GM12865 (cell line): ENCODE measurements at regions not wholly inside any gene's neighbourhood (a gene's known extent, or its start where the extent isn't known, plus 50 kb on each side); places are given as distances from the start of the nearest gene placed in this dataset.
"Not testable (repeated sequence)": the region's sequence is repeated elsewhere in the genome, so short reads cannot be mapped to it uniquely, and the experiment has no call there.

Experiments
- DNase-seq: peaks from one replicate; pipeline ENCODE4 v3.0.0; 2010; ENCODE audit warnings: low read depth
- H3K4me3 ChIP-seq: 2 replicates; pipeline ENCODE4 v1.5.1; 2011; ENCODE audit warnings: mild to moderate bottlenecking, low read depth, low read length, control low read depth
- TF ChIP-seq, protein P1 (sequence below): IDR thresholded peaks from 2 replicates; pipeline ENCODE4 v1.5.1; 2011; ENCODE audit warnings: low read length, control low read depth, low read depth, inconsistent platforms; ENCODE audit not compliant: insufficient read depth; ENCODE audit errors: missing control alignments

DNA sequence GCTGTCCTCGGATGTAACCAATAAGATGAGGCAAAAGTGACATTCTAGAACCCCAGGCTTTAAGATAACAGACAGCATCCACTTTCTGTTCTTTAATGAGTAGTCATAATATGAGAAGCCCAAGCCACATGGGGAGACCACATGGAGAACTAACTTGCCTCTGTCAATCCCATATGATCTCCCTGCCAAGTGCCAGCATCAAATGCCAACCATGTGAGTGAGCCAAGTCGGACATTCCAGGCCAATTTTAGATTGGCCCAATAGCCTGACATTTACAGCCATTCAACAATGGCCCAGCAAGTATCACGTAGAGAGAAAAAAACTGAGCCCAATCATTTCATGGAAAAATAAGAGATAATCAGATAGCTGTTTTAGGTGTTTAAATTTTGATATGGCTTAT lies 2048.3 kb upstream of the RAG2 start:
- TF ChIP-seq, protein P1, sequence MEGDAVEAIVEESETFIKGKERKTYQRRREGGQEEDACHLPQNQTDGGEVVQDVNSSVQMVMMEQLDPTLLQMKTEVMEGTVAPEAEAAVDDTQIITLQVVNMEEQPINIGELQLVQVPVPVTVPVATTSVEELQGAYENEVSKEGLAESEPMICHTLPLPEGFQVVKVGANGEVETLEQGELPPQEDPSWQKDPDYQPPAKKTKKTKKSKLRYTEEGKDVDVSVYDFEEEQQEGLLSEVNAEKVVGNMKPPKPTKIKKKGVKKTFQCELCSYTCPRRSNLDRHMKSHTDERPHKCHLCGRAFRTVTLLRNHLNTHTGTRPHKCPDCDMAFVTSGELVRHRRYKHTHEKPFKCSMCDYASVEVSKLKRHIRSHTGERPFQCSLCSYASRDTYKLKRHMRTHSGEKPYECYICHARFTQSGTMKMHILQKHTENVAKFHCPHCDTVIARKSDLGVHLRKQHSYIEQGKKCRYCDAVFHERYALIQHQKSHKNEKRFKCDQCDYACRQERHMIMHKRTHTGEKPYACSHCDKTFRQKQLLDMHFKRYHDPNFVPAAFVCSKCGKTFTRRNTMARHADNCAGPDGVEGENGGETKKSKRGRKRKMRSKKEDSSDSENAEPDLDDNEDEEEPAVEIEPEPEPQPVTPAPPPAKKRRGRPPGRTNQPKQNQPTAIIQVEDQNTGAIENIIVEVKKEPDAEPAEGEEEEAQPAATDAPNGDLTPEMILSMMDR = no peak
- DNase-seq = no peak
- no peak overlapping the region for H3K4me3 ChIP-seq

- no peak overlapping the region for H3K4me3 ChIP-seq
- no peak for DNase-seq
- TF ChIP-seq, protein P1 = no peak
Measured at GRCh38 chr11:38640854-38641253, 2042.8 kb upstream of the RAG2 start.

DNA sequence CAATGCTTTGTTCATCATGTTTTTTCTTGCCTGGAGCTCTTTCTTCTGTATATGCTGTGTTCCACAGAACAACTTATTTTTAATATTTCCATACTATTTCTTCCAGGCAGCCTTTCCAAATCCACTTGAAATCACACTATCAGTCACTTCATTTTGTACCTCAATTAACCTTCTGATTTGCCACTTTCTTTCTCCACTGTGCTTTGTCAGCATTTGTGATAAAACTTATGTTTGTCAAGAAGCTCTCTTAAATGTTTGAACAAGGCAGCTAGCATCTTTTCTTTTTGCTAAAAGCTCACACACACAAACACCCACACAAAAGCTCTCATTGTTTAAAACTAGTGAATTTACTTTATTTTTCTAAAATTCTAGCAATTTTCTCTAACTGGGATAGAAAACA lies 2014.7 kb upstream of the RAG2 start:
- no peak overlapping the region for H3K4me3 ChIP-seq
- TF ChIP-seq, protein P1 = no peak
- no peak for DNase-seq

DNA sequence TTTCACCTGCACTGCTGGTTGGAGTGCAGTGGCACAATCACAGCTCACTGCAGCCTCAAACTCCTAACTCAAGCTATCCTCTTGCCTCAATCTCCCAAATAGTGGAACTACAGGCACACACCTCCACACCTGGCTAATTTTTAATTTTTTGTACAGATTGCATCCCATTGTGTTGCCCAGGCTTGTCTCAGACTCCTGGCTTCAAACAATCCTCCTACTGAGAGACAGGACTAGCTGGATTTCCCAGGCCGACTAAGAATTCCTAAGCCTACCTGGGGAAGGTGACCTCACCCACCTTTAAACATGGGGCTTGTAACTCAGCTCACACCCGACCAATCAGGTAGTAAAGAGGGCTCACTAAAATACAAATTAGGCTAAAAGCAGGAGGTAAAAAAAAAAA lies 2003.3 kb upstream of the RAG2 start:
- DNase-seq, H3K4me3 ChIP-seq: not testable (repeated sequence)

DNA sequence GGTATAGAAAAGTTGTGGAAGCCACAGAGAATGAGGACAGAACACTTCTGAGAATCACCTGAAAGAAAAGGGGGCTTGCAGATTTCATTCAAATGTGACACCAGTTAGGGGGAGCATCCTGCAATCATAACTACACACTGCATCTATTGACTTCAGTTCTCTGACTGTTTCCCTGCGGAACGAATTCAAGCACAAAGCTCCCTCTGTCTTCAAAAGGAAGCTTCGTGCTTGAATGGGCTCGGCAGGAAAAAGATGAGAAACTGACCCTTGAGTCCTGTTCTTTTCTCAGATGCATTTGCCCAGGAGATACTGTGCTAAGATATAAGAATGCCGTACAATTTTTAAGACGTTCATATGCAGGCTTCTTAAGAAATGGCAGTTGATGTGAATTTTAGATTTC lies 2000.4 kb upstream of the RAG2 start:
- TF ChIP-seq, protein P1 = no peak
- no peak for DNase-seq
- no peak overlapping the region for H3K4me3 ChIP-seq

DNA sequence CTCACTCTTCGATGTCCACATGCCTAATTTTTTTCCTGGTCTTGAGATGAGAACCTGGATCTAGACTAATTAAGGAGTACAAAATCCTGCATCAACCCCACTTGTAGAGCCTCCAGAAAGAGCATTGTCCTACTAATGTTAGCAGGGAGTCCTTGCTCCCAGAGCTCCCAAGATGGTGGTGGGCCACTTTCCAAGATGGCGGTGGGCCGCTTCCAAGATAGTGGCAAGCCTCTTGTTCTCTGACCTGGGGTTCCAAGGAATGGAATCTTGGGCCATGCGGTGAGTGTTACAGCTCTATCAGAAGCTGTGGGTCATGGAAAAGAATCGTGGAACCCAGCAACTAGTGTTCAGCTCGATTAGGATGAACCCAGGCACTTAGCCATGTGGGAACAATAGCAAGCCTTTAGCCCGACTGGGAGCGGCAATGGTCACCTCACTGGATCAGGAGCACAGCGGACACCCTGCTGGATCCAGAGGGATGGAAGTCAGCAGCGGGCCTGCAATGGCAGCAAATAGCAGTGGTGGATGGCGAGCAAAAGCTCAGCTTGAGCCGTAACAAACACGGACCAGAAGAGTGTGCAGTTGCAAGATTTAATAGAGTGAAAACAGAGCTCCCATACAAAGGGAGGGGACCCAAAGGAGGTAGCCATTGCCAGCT lies 1997.5 kb upstream of the RAG2 start:
- DNase-seq, H3K4me3 ChIP-seq: not testable (repeated sequence)

- no peak overlapping the region for H3K4me3 ChIP-seq
- peak; percentile 23 for DNase-seq
- TF ChIP-seq, protein P1 = no peak
Measured at GRCh38 chr11:38594895-38595294, 1996.9 kb upstream of the RAG2 start.

GRCh38 chr11:38593649-38594048 lies 1995.6 kb upstream of the RAG2 start:
- no peak overlapping the region for H3K4me3 ChIP-seq
- no peak for DNase-seq
- TF ChIP-seq, protein P1 = no peak
